Fibroblast of lung (primary cell): ENCODE measurements at regions not wholly inside any gene's neighbourhood (a gene's known extent, or its start where the extent isn't known, plus 50 kb on each side); places are given as distances from the start of the nearest gene placed in this dataset.

Experiments used
- CTCF ChIP-seq, 2 donors: IDR thresholded peaks in 1 of 2; conservative IDR thresholded peaks in 1 of 2; 1 replicate in 1 of 2; 2 replicates in 1 of 2; pipeline ENCODE4 v1.5.1; 2011 to 2012; ENCODE audit warnings: low read length in 2 of 2, control low read depth in 1 of 2, inconsistent platforms in 1 of 2, low read depth in 1 of 2, mild to moderate bottlenecking in 1 of 2
- EZH2 ChIP-seq: IDR thresholded peaks from 2 replicates; pipeline ENCODE4 v1.5.1; 2012; ENCODE audit warnings: low read length, control low read depth, mild to moderate bottlenecking; ENCODE audit errors: missing control alignments

- no peak for TF ChIP-seq CTCF (conservative IDR thresholded peaks at IDR 0.05 in 1 of 2, IDR thresholded peaks at IDR 0.05 in 1 of 2; ENCODE audit: low read depth in 1 of 2, low read length in 2 of 2)
- TF ChIP-seq EZH2: no peak
These were observed 97.1 kb upstream of the EPB41L3 start for GRCh38 chr18:5640939-5641338.
